ENCODE measurements at regions not wholly inside any gene's neighbourhood (a gene's known extent, or its start where the extent isn't known, plus 50 kb on each side); places are given as distances from the start of the nearest gene placed in this dataset.

DNA sequence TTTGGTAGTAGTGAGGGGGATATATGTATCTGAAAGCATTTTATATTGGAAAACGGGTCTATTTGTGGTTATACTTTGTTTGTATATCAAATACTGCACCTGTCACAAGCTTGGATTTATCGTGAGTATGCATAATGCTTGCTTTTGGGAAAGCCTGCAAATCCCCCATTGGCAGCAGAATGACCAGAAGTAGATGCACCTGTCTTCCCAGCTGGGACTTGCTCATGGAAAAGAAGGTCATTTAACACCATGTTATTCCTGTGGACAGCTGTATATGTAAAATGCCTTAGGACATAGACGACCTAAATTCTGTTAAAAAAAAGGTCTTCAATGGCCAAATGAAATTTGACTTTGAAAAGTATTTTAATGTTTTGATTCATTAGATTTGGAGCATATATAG is 599.4 kb downstream of the XIRP2 start:
- ATAC-seq (ENCODE audit: insufficient read depth, low read depth) = no peak
- Histone ChIP-seq H3K79me2 (ENCODE audit: insufficient read depth, low read length) (no peaks in the 10 kb centered on the region), H3K9ac (ENCODE audit: low read depth, low read length) (no peak overlapping the region), H3K4me2 (ENCODE audit: insufficient read depth, low read length) (no peak overlapping the region), H3K36me3 (ENCODE audit: insufficient read depth, low read length) (no peaks in the 10 kb centered on the region), H3K4me1 (ENCODE audit: insufficient read depth, low read length) (no peaks in the 10 kb centered on the region), H3K27me3 (ENCODE audit: insufficient read depth, low read length, poor library complexity) (no peaks in the 10 kb centered on the region), H3K27ac (ENCODE audit: low read length) (no peak overlapping the region), H4K20me1 (ENCODE audit: insufficient read depth, low read length) (no peaks in the 10 kb centered on the region), H3K4me3 (ENCODE audit: low read depth in 1 of 2, low read length in 2 of 2) (no peak overlapping the region), H2AFZ (ENCODE audit: low read depth, low read length) (no peak overlapping the region), H3K9me3 (ENCODE audit: insufficient read depth, low read length, severe bottlenecking) (no peaks in the 10 kb centered on the region)
- TF ChIP-seq, protein P1, sequence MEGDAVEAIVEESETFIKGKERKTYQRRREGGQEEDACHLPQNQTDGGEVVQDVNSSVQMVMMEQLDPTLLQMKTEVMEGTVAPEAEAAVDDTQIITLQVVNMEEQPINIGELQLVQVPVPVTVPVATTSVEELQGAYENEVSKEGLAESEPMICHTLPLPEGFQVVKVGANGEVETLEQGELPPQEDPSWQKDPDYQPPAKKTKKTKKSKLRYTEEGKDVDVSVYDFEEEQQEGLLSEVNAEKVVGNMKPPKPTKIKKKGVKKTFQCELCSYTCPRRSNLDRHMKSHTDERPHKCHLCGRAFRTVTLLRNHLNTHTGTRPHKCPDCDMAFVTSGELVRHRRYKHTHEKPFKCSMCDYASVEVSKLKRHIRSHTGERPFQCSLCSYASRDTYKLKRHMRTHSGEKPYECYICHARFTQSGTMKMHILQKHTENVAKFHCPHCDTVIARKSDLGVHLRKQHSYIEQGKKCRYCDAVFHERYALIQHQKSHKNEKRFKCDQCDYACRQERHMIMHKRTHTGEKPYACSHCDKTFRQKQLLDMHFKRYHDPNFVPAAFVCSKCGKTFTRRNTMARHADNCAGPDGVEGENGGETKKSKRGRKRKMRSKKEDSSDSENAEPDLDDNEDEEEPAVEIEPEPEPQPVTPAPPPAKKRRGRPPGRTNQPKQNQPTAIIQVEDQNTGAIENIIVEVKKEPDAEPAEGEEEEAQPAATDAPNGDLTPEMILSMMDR (IDR thresholded peaks at IDR 0.05; ENCODE audit: borderline replicate concordance, extremely low read depth, low read length, poor library complexity, severe bottlenecking) = no peak
- TF ChIP-seq EZH2 (IDR thresholded peaks at IDR 0.05; ENCODE audit: borderline replicate concordance, low read depth, low read length, severe bottlenecking) = no peak
- no peak for DNase-seq

- Histone ChIP-seq H3K4me3 (ENCODE audit: low read depth in 1 of 2, low read length in 2 of 2) (no peak overlapping the region), H2AFZ (ENCODE audit: low read depth, low read length) (no peak overlapping the region), H3K36me3 (ENCODE audit: insufficient read depth, low read length) (no peaks in the 10 kb centered on the region), H3K27ac (ENCODE audit: low read length) (no peak overlapping the region), H3K79me2 (ENCODE audit: insufficient read depth, low read length) (no peaks in the 10 kb centered on the region), H3K4me1 (ENCODE audit: insufficient read depth, low read length) (no peaks in the 10 kb centered on the region), H3K27me3 (ENCODE audit: insufficient read depth, low read length, poor library complexity) (no peaks in the 10 kb centered on the region), H4K20me1 (ENCODE audit: insufficient read depth, low read length) (no peaks in the 10 kb centered on the region), H3K9me3 (ENCODE audit: insufficient read depth, low read length, severe bottlenecking) (no peaks in the 10 kb centered on the region), H3K4me2 (ENCODE audit: insufficient read depth, low read length) (no peak overlapping the region), H3K9ac (ENCODE audit: low read depth, low read length) (no peak overlapping the region)
- DNase-seq (no peak), ATAC-seq (ENCODE audit: insufficient read depth, low read depth) (no peak)
- no peak for TF ChIP-seq EZH2 (IDR thresholded peaks at IDR 0.05; ENCODE audit: borderline replicate concordance, low read depth, low read length, severe bottlenecking)
- TF ChIP-seq, protein P1 (IDR thresholded peaks at IDR 0.05; ENCODE audit: borderline replicate concordance, extremely low read depth, low read length, poor library complexity, severe bottlenecking) = no peak
Observed at GRCh38 chr2:167484875-167485274, 596.6 kb downstream of the XIRP2 start.

- Histone ChIP-seq H3K4me3 (ENCODE audit: low read depth in 1 of 2, low read length in 2 of 2) (no peak overlapping the region), H4K20me1 (ENCODE audit: insufficient read depth, low read length) (no peaks in the 10 kb centered on the region), H3K9me3 (ENCODE audit: insufficient read depth, low read length, severe bottlenecking) (no peaks in the 10 kb centered on the region), H3K9ac (ENCODE audit: low read depth, low read length) (no peak overlapping the region), H3K27me3 (ENCODE audit: insufficient read depth, low read length, poor library complexity) (no peaks in the 10 kb centered on the region), H3K36me3 (ENCODE audit: insufficient read depth, low read length) (no peaks in the 10 kb centered on the region), H3K4me2 (ENCODE audit: insufficient read depth, low read length) (no peak overlapping the region), H3K4me1 (ENCODE audit: insufficient read depth, low read length) (no peaks in the 10 kb centered on the region), H3K79me2 (ENCODE audit: insufficient read depth, low read length) (no peaks in the 10 kb centered on the region), H3K27ac (ENCODE audit: low read length) (no peak overlapping the region), H2AFZ (ENCODE audit: low read depth, low read length) (no peak overlapping the region)
- DNase-seq (no peak), ATAC-seq (ENCODE audit: insufficient read depth, low read depth) (no peak)
- TF ChIP-seq, protein P1 (IDR thresholded peaks at IDR 0.05; ENCODE audit: borderline replicate concordance, extremely low read depth, low read length, poor library complexity, severe bottlenecking) = no peak
- TF ChIP-seq EZH2 (IDR thresholded peaks at IDR 0.05; ENCODE audit: borderline replicate concordance, low read depth, low read length, severe bottlenecking) = no peak
Observed at GRCh38 chr2:167480986-167481309, 592.7 kb downstream of the XIRP2 start.
